GM19238 (cell line): ENCODE measurements at regions not wholly inside any gene's neighbourhood (a gene's known extent, or its start where the extent isn't known, plus 50 kb on each side); places are given as distances from the start of the nearest gene placed in this dataset.
"Not testable (repeated sequence)": the region's sequence is repeated elsewhere in the genome, so short reads cannot be mapped to it uniquely, and the experiment has no call there.

Experiments used
- DNase-seq: peaks from one replicate; pipeline ENCODE4 v3.0.0; 2011; ENCODE audit warnings: low spot score; ENCODE audit not compliant: insufficient read length

DNA sequence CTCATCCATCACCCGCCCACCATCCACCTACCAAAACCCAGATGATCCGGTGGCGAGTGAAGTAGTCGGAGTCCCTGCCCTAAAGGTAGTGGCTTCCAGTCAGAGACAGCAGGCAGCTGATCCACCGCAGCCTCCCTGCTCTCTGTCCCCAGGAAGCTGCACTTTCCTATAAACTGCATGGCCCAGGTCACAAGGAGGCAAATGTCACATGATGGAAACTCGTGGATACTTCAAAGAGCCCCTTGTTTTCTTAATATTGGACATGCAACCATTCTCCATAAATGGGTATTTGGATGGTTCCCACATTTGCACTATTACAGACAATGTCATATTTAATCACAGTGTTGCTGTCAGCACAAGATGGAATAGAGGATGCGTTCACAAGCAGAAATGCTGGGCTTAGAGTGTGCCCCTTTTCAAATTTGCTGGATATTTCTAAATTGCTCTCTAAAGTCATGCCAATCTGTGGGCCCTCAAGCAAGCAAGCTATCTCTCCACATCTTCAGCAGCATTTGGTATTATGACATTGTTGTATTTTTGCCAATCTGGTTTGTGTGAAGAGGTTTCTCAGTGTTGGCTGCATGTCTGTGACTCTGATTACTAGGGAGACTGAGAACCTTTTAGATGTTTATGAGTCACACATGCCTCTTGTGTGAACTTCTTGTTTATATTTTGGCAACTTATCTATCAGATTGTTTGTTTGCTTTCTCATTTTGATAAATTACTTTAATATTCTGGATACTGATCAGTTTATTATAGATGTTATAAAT, 822.0 kb downstream of the TNS3 start:
- no peak for DNase-seq

DNA sequence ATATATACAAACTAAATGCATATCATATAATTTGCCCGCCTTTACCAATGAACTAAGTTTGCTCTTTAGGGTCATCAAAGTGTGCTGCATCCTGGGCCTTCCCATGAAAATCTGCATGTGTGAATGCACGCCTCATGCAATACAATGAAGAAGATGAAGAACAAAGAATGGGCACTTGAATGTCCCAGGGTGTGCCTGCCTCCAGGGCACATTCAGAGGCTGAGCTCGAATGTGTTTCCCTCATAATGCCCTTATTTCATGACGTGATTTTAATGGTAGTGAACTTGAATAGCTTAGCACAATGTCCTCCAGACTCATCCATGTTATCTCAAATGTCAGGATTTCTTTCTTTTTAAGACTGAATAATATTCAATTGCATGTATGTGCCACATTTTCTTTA, 824.9 kb downstream of the TNS3 start:
- DNase-seq: no peak

DNA sequence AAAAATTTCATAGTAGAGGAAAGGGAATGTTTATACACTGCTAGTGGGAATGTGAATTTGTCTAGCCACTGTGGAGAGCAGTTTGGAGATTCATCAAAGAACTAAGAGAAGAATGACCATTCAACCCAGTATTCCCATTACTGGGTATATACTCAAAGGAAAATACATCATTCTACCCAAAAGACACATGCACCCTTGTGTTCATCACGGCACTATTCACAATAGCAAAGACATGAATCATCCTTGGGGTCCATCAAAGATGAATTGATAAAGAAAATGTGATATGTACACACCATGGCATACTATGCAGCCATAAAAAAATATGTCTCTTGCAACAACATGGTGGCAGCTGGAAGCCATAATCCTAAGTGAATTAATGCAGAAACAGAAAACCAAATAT, 825.7 kb downstream of the TNS3 start:
- no peak for DNase-seq

DNA sequence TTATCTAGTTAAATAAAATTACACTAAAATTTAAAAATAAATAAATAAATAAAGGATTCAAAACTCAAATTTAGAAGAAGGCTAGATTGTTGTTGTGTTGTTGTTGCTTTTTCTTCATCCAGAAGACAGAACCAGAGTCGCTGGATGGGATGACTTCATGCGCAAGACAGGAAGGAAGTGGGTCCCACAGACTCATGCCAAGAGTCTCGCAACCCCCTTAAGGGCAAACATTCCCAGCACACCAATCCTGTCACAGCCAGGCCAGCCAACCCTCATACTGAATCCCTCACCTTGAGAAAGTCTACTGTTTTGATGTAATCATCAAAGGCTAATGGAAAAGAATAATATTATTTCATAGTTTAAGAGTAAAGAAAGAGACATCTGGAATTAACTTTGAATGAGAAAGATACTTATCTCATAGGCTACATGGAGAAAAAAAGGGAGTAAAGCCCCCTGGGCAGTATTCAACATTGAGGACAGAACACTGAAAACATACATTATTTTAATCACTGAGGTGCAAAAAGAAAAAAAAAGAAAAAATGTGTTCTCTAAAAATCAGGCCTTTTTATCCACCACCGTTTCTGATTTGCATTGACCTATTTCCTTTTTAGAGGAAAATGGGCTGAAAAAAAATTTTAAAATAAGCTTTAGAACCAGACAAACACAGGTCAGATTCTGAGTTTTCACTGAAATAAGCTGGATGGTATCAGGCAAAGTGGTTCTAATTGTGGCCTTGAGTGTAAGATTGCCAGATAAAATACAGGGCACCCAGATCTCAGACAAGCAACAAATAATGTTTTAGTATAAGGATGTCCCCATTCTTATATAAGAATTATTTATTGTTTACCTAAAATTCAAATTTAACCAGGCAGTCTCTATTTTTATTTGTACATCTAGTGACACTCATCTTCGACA, 826.5 kb downstream of the TNS3 start:
- DNase-seq: no peak

DNA sequence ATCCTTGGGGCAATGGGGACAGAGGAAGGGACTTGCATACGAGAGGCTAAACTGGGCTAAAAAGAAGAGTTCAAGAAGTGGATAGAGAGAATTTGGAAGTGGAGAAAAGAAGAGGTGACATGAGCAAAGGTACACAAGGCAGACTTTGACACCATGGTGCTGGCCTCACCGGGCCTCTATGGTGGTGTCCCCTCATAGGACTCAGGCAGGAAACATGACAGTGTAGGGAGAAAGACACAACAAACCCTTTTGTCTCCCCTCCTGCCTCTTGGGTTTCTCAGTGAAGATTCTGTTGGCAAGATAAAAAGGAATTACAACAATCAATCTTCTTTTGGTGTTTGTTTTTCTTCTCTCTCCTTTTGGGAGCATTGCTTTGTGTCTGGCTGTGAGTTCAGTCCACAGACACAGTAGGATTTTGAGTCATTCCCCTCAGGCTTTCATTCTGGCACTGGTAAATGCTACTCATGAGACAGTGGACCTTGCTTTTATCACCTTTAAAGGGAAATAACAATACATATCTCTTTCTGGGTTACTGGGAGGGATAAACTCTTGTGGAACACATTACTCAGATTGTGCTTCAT, 827.7 kb downstream of the TNS3 start:
- DNase-seq: no peak

DNA sequence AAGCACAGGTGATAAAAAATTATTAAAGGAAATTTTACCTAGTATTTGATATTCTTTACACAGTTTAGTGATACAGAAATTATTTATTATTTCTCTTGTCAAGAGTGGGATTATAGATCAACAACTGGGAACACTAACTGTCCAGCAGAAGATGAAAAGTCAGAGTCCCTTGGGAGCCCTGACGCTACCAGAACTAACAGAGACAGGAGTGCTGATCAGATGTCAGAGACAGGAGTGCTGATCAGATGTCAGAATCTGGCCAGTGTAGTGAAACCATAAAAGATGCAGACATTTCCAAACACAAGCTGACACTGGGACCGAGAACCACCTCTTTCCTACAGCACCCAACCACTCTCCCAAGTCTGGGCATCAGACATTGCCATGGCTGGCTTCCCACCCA, 828.2 kb downstream of the TNS3 start:
- DNase-seq: no peak

DNA sequence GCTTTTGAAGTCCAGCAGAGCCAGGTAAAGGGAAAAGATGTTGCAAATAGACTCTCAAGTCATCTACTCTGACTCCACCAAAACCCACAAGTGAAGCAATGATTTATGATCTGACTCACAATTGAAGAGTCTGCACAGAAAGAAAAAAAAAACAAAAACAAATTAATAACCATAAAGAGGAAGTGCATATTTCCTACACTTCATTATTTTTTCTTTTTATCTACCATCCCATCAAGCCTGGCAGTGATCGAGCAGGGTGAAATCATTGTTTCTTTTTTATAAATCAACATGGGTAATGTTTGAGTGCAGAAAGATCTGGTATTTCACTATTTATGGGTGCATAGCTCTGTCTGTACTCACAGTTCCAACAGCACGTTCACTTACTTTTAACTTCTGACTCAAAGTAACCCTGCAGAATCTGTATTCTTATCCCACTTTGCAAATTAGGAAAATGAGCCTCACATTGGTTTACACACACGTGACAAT, 829.0 kb downstream of the TNS3 start:
- DNase-seq: no peak

DNA sequence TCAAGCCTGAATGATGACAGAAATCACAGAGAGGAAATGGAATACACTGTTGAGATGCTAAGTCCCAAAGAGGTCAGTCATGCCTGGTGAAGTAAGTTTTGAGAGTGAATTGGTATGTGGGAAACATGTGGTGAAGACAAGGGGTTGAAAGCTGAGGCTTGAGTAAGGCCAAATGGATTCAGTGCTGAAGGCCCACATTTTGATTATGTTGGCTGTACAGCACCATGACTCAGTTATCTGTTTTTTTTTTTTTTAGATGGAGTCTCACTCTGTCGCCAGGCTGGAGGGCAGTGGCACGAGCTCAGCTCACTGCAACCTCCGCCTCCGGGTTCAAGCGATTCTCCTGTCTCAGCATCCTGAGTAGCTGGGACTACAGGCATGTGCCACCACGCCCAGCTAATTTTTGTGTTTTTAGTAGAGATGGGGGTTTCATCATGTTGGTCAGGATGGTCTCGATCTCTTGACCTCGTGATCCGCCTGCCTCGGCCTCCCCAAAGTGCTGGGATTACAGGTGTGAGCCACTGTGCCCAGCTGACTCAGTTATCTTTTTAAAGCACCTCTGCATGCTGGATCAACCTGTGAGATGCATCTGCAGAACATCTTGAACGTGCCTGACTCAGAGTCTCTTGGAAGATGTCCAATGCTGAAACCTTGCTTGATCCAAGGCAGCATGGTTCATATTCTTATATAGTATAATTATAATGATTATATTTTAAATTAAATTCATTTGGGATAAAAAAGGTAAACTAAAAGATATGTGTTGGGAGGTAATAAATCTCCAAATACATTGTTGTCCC, 829.8 kb downstream of the TNS3 start:
- not testable (repeated sequence) for DNase-seq

DNA sequence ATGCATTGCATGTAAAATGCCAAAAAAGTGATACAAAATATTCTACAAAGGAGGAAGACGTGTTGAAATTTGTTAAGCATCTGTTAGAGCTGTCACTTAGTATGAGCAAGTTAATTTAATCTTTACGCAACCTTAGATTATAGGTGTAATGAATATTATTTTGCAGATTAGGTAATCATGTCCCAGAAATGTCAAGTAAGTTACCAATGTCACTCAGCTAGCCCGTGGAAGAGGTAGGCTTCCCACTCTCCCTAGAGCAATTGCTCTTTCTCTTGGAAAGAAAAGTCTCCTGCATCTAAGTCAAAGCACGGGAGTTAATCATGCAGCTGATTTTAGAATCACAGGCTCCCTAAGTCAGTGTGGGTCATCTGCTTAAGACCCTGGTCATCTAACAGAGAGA, 830.4 kb upstream of the IGFBP3 start:
- no peak for DNase-seq

DNA sequence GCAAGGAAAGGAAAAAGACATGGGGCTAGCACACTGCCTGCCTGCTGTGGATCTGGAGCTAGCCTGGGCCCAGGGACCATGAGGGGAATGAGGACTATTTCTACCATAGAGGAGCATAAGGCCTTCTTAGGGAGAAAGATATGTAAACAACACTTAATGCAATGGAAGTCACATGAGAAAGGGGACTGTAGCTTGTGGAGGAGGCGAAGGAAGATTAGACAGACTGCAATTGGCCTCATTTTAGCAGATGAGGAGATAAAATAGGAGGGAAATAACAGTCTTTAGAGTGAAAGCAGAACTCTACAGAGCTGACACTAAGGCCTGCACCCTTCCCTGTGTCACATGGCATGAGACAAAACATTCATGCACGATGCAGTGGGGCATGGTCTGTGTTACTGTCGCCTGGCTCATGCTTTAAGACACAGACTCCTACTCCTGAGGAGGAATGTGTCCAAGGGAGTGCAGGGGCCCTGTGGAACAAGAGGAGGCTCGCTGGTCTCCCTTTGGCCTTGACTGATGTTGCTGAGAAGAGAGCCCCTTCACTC, 829.3 kb upstream of the IGFBP3 start:
- no peak for DNase-seq

DNA sequence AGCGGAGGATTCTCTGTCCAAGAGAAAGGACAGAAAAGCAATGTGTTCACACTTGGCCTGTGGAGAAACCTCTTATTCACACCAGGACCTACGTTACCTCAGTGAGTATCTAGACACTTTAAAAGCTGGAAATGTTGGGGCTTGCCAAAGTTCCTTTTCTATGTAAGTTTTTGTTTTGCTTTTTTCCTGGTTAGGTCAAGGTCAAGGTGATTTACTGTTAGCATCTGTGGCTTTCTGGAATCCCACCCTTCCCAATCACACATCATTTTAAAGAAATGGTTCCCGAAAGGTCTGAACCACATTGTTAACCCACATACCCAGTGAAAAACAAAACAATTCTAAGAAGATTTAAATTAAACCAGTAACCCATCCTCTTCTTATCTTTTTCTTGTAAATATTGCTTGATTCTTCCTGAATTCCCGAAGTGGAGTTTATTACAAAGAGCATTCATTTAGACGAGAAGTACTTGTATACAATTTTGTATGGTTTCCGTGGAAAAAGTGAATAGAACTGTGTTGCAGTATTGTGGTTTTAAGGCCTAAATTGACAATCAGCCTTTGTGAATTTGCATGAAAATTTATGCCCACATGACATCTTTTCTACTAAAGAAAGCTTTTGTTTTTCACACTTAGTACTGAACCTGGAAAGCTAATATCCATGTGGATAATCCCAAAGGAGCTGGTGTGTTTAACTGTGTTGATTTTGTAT, 827.0 kb upstream of the IGFBP3 start:
- DNase-seq: no peak

DNA sequence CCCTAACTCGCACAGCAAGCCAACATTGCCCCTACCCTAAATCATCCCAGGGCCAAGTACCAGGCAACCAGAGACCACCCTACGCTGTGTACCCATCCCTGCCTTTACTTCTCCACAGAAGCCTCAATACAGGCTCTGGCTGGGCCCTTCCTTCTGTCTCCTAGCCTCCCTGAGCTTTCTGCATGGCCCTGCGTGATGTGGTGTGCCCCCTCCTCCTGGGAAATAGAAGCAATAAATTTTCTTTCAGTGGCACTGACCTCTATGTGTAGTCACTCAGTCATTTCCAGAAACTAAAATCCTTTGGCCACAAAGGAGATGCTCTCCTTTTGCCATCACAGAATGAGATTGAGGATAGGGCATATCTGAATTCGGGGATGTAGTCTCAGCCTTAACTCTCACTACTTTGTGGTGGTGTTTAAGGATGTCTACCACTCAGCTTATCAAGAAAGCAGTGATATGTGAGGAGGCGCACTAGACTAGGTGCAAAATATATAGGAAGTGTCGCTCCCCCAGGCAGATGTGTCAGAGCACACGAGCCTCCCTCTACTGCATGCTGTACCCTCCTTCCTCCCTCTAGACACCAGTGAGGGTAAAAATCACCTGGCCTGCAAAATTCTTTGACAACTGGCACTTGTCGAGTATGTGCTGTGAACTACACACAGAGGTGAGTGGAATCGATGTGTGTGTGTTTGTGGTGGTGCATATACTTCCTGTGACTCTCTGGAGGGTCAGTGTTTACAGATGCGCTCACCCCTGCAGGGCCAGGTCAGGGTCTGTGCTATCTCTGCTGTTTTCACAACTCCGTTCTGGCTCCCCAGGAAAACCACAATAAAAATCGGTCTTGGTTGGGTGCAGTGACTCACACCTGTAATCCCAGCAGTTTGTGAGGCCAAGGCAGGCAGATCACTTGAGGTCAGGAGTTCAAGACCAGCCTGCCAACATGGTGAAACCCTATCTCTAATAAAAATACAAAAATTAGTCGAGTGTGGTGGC, 825.9 kb upstream of the IGFBP3 start:
- DNase-seq: no peak

DNA sequence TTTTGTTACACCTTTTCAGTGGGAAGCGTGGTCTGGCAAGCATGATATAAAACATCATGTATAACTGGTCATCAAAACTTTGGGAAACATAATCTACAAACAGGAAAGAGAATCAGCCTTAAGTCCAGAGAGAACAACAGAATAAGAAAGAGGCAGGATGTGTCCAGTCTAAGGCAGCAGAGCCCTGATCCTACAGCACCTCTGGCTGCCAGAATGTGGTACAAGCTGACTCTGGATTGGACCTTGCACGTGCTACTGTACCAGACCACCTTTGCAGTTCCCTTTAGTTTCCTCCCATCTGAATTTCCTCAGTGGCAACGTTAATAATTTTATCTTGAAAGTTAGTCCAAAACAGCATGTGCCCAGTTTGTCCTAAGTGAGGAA, 824.6 kb upstream of the IGFBP3 start:
- no peak for DNase-seq

DNA sequence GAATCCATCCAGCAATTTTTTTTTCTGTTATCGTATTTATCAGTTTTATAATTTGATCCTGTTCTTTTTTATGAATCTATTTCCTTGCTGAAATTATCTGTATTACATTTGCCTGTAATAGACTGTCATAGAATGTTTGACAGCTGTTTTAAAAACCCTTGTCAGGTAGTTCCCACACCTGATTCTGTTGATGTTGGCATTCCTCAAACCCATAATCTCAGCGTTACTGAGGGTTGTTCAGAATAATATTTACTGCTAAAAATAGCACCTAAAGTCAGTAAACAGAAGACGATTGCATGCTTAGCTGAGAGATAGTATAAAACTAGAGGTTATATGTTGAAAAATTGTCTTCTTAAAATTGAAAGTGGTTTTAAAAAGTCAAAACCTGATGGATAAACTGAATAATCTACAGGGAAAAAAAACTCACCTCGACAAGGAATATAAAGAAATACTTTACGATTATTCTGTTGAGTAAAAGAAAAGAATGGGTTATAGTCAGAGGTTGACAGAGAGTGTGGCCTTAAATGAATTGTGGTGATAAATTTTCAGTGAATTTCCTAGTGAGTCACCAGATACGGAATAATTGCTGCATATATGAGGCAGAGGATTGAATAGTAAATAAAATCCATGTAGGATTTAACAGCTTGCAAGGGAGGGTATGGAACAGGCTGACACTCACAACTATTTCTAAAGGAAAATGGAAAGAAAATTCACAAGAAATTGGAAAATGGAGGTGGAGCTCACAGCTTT, 824.1 kb upstream of the IGFBP3 start:
- no peak for DNase-seq

DNA sequence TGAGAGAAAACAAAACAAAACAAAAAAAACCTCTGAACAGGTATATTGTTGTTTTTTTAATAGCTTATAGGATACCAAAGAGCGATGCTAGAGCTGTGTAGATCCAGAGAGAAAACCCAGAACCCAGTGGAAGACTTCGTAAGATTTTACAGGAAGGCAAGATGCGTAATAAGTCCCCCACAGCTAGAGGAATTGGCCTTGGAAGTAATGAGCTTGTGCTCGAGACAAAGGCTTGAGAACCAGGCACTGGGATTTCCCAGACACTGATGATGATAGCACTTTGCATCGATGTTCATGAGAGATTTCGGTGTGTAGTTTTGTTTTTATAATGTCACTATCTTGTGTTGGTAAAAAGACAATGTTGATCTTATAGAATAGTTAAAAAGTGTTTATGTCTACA, 821.5 kb upstream of the IGFBP3 start:
- DNase-seq: no peak

DNA sequence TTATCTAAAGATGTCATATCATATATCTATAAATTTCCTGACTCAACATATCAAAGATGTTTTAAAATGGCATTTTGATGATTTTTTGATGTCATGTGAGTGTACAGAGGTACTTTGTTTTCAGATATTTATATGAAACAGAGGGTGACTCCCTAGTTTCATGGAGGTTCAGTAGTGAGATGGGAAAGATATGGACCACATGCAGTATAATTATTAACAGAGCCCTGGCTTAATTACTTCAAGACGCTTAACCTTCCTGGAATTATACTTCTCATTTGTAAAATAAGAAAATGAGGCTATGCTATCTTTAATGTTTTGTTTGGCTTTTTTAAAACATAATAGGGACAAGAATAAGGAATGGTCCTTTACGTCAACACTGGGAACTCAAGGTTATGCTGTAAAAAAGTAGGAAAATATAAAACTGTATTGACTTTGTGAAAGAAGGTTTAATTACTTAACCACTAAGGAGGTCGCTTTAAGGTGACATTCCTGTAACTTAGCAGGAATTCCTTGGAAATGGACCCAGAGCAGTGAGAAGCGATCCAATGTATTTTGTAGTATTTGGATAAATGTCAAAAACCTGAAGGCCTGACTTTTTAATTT, 821.0 kb upstream of the IGFBP3 start:
- DNase-seq: no peak

DNA sequence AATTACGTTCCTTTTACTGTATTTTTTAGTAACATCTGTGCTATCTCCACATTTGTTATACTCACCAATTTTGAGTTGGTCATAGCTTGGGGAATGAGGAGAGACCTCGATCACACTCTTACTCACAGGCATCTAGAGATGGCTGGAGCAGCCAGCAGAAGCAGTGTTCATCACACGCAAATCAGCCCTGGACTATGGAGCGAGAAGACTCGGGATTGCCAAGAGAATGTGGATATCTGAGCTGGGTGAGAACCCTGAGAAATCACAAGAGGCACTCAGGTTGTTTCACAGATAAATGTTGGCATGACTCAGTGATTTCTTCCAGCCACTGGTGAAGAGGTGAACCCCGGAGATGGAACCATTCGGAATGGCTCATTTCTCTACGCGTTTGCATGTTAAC, 820.1 kb upstream of the IGFBP3 start:
- no peak for DNase-seq
